ENCODE measurements at regions not wholly inside any gene's neighbourhood (a gene's known extent, or its start where the extent isn't known, plus 50 kb on each side); places are given as distances from the start of the nearest gene placed in this dataset.
"Not testable (repeated sequence)": the region's sequence is repeated elsewhere in the genome, so short reads cannot be mapped to it uniquely, and the experiment has no call there.

DNA sequence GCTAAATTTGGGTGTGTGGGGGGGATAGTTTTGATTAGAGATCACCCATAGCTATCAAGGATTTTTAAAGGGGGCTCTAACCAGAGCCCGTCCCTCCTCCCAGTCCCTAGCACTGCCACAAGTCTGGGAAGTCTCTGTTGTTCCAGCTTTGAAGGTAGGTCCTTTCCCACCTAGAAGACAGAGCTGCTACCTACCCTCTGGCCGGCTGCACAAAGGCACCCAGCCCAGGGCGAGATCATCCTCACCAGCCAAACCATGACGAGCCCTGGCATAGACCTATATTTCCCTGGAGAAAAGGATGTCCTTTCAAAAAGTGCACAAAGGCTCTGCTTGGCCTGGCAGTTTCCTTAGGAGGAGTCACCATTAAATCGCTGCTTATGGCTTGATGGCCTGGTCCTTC lies 147.8 kb downstream of the CYP26A1 start:
- no peak for DNase-seq

DNA sequence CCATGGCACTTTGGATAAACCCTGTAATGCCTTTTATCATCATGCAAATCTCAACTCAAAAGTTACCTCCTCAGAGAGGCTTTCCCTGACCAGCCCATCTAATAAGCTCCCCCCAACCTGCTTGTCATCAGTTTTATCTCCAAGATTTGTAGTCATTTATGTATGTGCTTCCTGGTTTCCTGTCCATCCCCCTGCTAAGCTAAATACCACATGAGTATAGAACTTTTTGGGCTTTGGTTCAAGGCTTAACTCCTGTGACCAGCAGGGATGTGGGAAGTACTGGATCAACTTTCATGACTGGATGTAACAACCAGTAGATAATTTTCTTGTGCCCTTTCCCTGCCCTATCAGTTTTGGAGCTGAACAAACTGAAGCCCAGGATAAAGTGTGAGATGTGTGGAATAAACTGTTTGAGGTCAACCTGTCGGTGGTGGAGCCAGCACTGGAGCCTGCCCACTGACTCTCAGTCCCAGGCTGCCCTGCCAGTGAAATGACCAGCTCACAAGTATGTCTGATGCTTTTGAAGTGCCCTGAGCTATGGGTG lies 148.6 kb downstream of the CYP26A1 start:
- no peak for DNase-seq

DNA sequence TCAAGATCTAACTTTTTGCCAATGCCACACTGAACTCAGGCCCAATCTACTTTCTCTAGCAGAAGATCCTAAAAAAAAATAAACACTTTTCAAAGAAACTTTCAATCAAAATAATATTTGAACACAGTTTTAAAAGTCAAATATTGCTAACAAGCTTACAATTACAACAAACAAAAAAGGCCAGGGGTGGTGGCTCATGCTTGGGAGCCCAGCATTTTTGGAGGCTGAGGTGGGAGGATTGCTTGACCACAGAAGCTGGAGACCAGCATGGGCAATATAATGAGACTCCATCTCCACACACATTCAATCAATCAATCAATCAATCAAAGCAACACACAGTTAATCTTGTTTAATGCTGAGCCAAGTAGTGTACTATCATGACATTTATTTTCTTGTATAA lies 149.2 kb downstream of the CYP26A1 start:
- DNase-seq, result no peak

DNA sequence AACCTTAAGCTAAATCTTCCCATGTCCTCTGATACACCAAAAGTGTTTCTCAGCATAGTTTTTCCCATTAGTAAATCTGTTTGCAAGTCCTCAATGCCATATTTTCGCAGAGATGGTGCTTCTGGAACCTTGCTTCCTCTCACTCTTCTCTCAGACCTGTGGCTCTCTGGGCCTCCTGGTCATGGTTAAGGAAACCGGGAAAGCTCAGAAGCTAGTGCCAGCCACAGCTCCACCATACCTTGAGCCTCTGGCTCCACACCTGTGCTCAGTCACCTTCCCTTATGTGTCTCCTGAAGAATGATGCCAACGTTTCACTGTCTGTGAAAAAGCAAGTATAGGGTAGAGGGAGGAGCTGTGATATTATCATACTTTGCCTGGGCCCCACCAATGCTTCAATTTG lies 149.6 kb downstream of the CYP26A1 start:
- DNase-seq, result no peak

DNA sequence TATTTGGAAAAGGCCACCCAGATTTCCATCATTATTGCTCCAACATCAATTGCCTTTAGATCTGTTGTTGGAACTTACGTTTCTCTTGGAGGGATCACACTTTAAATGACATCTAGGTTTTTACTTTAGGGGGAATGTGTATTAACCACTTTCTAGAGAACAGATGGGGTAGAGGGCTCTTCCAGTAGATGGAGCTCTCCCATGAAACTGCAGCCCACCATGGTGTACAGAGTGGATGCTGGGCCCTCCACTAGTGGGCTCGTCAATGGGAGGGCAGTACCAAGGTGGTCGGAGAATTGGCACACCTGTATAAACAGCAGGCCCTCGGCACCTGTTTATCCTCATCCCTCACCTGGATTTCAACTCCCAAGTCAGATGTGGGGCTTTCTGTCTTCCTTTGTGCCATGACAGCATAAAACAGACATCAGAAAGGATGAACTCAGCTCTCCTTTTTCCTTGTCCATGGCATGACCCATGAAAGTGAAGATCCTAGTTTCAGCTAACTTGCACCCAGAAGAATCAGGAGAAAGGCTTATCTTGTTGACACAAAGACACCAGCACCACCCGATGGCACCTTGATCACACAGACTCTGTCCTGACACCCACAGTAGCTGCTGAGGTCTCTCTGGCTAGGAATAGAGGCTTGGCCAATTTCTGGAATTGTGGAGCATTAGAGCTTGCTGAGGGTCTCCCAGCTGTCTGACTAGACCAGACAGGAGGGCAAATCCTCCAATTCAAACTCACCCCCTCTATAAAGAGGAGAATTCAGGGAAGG lies 150.5 kb downstream of the CYP26A1 start:
- DNase-seq, result no peak

DNA sequence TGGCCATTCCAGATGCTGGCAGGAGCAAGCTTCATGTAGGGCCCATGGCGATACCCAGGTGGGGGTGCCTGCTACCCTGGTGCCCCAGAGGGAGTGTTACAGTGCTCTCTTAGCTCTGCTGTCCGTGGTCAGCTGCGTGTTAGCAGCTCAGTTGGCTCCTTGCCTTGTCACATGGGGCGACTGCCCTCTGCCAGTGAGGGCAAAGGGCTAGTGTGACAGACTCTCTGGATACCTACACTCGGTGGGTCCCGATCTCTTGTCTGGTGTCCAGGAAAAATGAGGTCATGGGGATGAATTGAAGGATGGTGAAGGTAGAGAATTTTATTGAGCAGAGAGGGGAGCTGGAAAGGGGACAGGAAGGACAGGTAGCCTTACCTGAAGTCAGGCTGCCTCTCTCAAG lies 152.2 kb downstream of the CYP26A1 start:
- DNase-seq, result no peak

DNA sequence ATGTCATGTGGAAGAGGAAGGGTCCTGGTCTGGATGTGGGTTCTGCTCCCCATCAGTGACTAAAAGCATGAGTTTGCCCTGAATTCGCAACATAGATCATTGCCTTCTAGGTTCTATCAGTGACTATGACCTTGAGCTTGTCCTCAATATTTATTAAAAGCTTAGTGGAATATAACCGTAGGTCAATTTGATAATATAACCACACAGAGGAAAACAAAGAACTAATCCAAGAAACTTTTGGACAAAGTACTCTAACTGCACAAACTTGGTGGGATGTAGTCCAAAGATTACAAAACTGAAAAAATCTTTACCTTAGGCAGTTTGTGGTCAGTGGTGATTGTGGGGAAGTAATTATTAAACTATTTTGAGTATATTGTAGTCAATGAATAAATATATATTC lies 152.9 kb downstream of the CYP26A1 start:
- no peak for DNase-seq

DNA sequence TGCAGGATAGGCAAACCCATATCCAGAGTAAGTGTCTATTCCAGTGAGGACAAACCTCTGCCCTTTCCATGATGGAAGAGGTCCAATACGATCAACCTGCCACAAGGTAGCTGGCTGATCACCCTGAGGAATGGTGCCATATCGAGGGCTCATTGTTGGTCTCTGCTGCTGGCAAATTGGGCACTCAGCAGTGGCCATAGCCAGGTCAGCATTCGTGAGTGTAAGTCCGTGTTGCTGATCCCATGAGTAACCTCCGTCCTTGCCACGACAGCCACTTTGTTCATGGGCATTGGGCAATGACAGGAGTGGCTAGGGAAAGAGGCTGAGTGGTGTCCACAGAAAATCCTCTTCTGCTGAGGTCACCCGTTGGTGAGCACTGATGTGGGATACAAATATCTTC lies 156.9 kb downstream of the CYP26A1 start:
- DNase-seq, result not testable (repeated sequence)

DNA sequence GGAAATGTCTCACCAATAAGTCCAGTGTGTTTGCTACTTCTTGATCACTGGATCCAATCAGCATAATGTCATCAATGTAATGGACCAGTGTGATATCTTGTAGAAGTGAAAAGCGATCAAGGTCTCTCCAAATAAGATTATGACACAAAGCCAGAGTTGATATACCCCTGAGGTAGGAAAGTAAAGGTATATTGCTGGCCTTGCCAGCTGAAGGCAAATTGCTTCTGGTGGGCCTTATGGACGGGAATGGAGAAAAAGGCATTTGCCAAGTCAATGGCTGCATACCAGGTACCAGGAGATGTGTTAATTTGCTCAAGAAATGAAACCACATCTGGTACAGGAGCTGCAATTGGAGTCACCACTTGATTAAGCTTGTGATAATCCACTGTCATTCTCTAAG lies 158.5 kb downstream of the CYP26A1 start:
- not testable (repeated sequence) for DNase-seq

DNA sequence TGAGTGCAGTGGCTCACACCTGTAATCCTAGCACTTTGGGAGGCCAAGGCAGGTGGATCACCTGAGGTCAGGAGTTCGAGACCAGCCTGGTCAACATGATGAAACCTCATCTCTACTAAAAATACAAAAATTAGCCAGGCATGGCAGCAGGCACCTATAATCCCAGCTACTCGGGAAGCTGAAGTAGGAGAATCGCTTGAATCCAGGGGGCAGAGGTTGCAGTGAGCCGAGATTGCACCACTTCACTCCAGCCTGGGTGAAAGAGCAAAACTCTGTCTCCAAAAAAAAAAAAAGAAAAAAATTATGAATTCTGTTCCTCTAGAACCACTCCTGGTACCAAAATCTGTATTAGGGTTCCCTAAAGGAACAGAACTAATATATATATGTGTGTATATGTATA lies 161.2 kb downstream of the CYP26A1 start:
- DNase-seq, result not testable (repeated sequence)

DNA sequence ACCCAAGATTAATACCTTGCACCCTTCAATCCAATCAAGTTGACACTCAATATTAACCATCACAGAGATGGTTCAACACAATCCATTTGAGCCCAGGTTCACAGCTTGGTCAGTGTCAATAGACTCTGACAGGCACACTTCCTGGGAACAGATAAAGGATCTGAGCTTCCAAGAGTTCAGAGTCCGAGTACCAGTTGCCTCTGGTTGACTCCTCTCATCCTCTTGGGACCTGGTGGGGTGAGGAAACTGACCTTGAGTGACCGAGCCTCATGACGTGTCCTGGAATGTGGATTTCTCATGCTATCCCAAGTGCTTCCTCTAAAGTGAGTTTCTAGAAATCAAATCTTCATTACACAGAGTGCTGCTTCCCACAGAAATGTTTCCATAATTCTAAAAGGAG lies 162.0 kb downstream of the CYP26A1 start:
- DNase-seq, result no peak

DNA sequence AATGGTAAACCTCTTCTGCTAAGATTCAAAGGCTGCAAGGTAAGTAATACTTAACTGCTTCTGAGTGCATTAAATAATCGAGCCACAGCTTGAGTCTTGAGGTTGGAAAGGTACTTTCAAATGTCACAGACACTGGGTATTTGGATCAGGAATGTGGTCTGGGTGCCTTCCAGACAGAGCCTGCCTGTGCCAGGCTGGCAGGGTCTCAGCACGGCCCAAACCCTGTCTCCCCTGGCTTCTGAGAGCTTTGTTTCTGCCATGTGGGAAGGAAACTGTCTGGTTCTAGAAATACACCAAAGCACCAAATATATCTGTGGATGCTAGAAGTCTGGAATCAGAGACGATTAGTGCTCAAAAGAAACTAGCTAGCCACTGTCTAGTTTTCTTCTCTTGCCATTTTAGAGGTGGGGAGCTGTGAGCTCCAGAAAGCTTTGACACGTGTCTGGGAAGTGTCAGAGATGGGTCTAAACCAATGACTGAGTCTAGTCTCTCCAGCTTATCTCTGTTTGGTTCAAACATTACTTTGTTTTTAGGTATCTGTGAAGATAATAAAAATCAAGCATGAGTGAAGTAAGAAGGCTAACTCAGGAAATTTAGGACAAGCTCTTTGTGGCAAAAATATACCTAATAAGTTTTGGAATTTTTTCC lies 162.8 kb downstream of the CYP26A1 start:
- DNase-seq, result no peak

DNA sequence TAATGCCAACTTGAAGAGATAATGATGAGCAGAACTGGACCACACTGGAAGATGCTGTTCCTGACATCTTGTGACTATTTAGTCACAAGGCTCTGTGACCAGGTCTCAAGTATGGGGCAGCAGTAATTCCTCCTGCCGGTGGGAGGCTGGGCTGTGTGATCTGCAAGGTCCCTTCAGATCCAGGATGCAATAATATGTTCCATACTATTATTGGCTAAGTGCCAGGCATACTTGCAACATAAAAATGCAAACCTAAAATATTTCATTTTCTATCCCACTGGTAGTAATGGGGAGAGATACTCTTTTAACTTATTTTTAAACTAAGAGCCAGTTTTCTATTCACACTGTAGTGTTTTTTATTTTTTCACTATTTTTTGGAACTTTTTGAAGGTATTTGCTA lies 171.5 kb downstream of the CYP26A1 start:
- DNase-seq, result peak; percentile 30

DNA sequence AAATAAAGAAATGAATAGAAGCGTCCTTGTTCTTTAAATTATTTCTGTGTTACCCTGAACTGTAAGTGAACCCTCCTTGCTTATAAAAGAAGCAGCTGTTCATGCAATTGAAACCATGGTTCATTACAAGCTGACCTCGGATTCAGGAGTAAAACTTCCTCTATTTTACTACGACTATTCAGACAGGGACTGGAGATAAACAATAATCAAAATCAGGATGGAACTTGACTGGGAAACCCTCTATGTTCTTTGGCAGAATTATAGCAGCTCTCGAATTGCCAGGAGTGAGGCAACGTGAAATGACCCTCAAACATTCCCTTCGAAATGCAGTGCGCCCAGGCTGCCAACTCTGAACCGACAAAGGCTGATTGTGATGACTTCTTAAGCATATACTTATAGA lies 172.1 kb downstream of the CYP26A1 start:
- DNase-seq, result peak; percentile 75

DNA sequence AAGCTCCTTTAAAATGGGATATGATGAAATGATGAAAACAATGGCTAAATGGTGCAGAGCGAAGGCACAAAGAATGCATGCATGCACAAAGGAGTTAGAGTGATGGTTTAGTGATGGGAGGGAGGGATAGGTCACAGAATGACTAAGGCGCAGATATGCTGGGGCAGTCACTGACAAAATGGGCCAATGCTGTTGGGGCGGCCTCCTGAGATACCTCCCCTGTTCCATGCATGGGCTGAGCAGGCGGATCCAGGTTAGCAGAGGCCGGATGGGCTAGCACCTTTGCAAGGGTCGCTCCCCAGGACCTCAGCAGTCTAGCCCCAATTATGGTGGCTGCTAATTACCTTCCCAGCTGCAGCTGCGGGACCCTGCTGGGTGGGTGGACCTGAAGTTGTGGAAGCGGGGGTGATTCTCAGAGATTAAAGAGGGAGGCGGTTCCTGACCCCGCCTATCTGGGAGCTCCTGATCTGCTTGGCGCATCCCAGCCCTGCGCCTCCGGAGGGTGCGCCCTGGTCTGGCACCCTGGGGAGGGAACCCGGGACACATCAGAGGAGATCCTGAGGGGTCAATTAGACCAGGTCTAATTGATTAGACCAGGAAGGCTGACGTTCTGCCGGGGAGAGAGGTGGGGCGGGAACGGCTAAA lies 175.0 kb downstream of the CYP26A1 start:
- DNase-seq, result no peak

DNA sequence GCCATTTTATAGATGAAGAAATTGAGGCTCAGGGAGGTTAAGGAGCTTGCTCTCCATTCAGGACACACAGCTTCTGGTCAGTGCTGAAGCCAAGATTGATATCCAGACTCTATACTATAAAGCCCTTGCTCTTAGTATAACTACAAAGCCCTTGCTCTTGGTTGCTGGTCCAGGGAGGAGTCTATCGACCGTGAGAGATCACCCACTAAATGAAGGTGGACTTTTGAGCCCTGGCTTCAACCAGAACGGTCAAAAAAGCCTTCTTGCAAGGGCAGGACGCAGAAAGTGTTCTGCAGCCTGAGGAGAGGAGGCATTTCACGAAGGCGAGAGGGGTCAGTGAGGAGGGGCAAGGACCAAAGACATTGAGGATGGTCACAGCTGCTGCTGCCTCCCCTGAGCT lies 176.3 kb downstream of the CYP26A1 start:
- no peak for DNase-seq

DNA sequence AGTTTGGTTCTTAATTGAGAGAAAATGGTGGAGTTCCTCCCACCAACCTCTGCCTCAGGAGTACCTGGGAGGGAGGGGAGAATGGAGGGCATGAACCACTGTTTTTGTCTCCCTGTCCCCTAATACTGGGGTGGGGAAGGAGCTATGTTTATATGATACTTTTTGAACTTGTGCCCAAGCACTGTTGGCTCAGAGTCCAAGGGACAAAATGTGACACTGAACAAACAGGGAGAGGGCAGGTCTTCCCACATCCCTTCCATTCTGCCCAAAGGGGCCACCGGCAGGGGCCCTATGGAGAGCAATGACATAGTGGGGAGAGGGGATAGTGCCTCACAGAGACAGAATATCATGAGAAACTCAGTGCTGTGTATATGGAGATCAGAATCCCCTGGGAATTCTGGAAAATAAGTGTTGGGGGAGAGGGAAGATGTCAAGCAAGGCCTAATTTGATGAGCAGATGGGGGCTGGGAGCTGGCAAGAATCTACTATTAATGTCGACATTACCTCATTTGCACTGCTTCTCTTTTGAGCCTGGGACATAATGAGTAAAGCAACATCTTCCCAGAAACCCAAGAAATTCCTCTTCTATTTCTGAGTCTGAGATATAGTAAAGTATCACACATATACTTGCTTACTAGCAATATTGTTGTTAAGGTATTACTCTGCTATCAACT lies 180.6 kb downstream of the CYP26A1 start:
- DNase-seq, result no peak

DNA sequence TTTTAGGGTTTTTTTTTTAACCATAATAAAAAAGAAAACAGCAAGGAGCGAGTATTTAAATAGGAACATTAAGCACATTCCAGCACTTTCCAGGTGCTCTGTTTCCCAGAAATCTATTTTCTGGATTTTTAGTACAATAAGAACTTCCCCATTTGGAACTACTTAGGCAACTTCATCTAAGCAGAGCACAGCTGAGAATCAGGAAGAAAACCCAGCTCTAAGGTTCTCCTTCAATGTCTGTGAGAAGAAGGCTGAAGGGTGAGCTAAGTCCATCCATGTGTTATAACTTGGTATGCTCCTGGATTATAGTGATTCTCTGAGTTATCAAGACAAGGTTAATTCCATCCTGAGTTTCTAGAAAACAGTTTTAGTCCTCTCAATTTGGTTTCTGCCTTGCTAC lies 181.9 kb downstream of the CYP26A1 start:
- no peak for DNase-seq

Data from tongue (tissue), 1 donor.